DOHH2 (cell line): ENCODE measurements at regions not wholly inside any gene's neighbourhood (a gene's known extent, or its start where the extent isn't known, plus 50 kb on each side); places are given as distances from the start of the nearest gene placed in this dataset.

Experiments
- H3F3A ChIP-seq: fragments of 200-600 bp; sonication (generic), shearing (Covaris generic); 2 replicates; pipeline ENCODE4 v1.6.0; 2016; ENCODE audit warnings: antibody characterized with exemption, mild to moderate bottlenecking; ENCODE audit not compliant: control insufficient read depth, insufficient read depth
- H3K27ac ChIP-seq: fragments of 200-600 bp; sonication (generic); 2 replicates; pipeline ENCODE4 v1.5.1; 2014; ENCODE audit warnings: low read depth, mild to moderate bottlenecking, low read length, moderate library complexity
- H3K27me3 ChIP-seq: fragments of 200-600 bp; sonication (generic); 2 replicates; pipeline ENCODE4 v1.6.1; 2014; ENCODE audit warnings: mild to moderate bottlenecking, low read length, mixed read lengths; ENCODE audit not compliant: control insufficient read depth
- H3K36me3 ChIP-seq: fragments of 200-600 bp; sonication (generic); 2 replicates; pipeline ENCODE4 v1.6.1; 2014; ENCODE audit warnings: mild to moderate bottlenecking, low read length, moderate library complexity, mixed read lengths; ENCODE audit not compliant: control insufficient read depth
- H3K4me1 ChIP-seq: fragments of 200-600 bp; sonication (generic); 2 replicates; pipeline ENCODE4 v1.6.1; 2014; ENCODE audit warnings: mild to moderate bottlenecking, low read length, mixed read lengths; ENCODE audit not compliant: control insufficient read depth
- H3K4me2 ChIP-seq: fragments of 200-600 bp; sonication (generic); 2 replicates; pipeline ENCODE4 v1.6.0; 2014; ENCODE audit warnings: mild to moderate bottlenecking, low read length, moderate library complexity
- H3K4me3 ChIP-seq: fragments of 200-600 bp; sonication (generic); 2 replicates; pipeline ENCODE4 v1.5.1; 2014; ENCODE audit warnings: mild to moderate bottlenecking, low read length, mixed read lengths
- H3K79me2 ChIP-seq: fragments of 200-600 bp; sonication (generic); 2 replicates; pipeline ENCODE4 v1.6.1; 2014; ENCODE audit warnings: mild to moderate bottlenecking, low read length, mixed read lengths; ENCODE audit not compliant: control insufficient read depth
- H3K9me2 ChIP-seq: fragments of 200-600 bp; sonication (generic); replicated peaks from 2 replicates; pipeline ENCODE4 v1.6.1; 2014; ENCODE audit warnings: mild to moderate bottlenecking, low read length, mixed read lengths; ENCODE audit not compliant: control insufficient read depth
- H3K9me3 ChIP-seq: fragments of 200-600 bp; sonication (generic); 2 replicates; pipeline ENCODE4 v1.6.1; 2014; ENCODE audit warnings: antibody characterized with exemption, low read length, mixed read lengths; ENCODE audit not compliant: control insufficient read depth, insufficient read depth
- H4K20me1 ChIP-seq: fragments of 200-600 bp; sonication (generic); 2 replicates; pipeline ENCODE4 v1.6.0; 2014; ENCODE audit warnings: low read depth, mild to moderate bottlenecking, antibody characterized with exemption, low read length, moderate library complexity; ENCODE audit not compliant: control insufficient read depth, insufficient read depth
- EZH2phosphoT487 ChIP-seq: fragments of 200-600 bp; sonication (generic); IDR thresholded peaks from 2 replicates; pipeline ENCODE4 v1.6.1; 2017; ENCODE audit warnings: borderline replicate concordance, mild to moderate bottlenecking, antibody characterized with exemption, low read length, moderate library complexity, mixed read lengths
- TF ChIP-seq, protein P1 (sequence below): fragments of 200-600 bp; sonication (generic); IDR thresholded peaks from one replicate; pipeline ENCODE4 v1.5.1; 2014; ENCODE audit warnings: antibody characterized with exemption, mild to moderate bottlenecking, low read depth, low read length; ENCODE audit not compliant: poor library complexity, severe bottlenecking

DNA sequence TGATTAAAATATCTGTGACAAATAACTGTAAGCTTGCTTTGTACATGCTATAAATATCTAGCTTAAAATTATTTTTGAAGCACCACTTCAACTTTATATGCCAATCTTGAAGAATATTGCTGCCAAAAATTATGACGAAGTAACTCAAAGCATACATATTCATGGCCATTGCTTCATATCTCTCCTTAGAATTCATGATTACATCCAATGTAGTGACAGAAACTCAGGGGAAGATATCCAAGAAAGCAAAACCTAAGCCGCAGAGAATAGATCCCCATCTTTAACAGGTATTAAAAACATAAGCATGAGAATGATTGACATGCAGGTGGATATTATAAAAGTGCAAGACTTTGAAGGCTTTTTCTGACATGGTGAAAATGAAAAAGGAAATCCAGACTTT, 100.8 kb upstream of the PLPPR1 start:
- no peaks in the 10 kb centered on the region for H3K4me1 ChIP-seq
- H3K27ac ChIP-seq: no peak overlapping the region
- H3K9me3 ChIP-seq: no peaks in the 10 kb centered on the region
- H3K4me3 ChIP-seq: no peak overlapping the region
- no peak overlapping the region for H3K4me2 ChIP-seq
- no peaks in the 10 kb centered on the region for H3F3A ChIP-seq
- no peaks in the 10 kb centered on the region for H4K20me1 ChIP-seq
- H3K27me3 ChIP-seq: no peaks in the 10 kb centered on the region
- TF ChIP-seq, protein P1, sequence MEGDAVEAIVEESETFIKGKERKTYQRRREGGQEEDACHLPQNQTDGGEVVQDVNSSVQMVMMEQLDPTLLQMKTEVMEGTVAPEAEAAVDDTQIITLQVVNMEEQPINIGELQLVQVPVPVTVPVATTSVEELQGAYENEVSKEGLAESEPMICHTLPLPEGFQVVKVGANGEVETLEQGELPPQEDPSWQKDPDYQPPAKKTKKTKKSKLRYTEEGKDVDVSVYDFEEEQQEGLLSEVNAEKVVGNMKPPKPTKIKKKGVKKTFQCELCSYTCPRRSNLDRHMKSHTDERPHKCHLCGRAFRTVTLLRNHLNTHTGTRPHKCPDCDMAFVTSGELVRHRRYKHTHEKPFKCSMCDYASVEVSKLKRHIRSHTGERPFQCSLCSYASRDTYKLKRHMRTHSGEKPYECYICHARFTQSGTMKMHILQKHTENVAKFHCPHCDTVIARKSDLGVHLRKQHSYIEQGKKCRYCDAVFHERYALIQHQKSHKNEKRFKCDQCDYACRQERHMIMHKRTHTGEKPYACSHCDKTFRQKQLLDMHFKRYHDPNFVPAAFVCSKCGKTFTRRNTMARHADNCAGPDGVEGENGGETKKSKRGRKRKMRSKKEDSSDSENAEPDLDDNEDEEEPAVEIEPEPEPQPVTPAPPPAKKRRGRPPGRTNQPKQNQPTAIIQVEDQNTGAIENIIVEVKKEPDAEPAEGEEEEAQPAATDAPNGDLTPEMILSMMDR: no peak
- TF ChIP-seq EZH2phosphoT487: no peak
- H3K9me2 ChIP-seq: no peaks in the 10 kb centered on the region
- no peaks in the 10 kb centered on the region for H3K36me3 ChIP-seq
- no peaks in the 10 kb centered on the region for H3K79me2 ChIP-seq

DNA sequence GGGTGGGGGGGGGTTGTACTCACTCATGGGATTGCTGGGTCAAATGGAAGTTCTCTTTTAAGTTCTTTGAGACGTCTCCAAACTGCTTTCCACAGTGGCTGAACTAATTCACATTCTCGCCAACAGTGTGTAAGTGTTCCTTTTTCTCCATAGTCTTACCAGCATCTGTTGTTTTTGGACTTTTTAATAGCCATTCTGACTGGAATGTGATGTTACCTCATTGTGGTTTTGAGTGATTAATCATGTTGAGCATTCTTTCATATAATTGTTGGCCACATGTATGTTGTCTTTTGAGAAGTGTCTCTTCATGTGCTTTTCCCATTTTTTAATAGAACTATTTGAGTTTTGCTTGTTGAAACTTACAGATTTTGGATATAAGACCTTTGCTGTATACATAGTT, 94.9 kb upstream of the PLPPR1 start:
- no peaks in the 10 kb centered on the region for H3K9me3 ChIP-seq
- no peaks in the 10 kb centered on the region for H3K9me2 ChIP-seq
- H3K27me3 ChIP-seq: no peaks in the 10 kb centered on the region
- no peaks in the 10 kb centered on the region for H3K79me2 ChIP-seq
- H3K4me3 ChIP-seq: no peak overlapping the region
- no peak overlapping the region for H3K4me2 ChIP-seq
- TF ChIP-seq, protein P1: no peak
- TF ChIP-seq EZH2phosphoT487: no peak
- H3K27ac ChIP-seq: no peak overlapping the region
- no peaks in the 10 kb centered on the region for H3K36me3 ChIP-seq
- no peaks in the 10 kb centered on the region for H4K20me1 ChIP-seq
- H3F3A ChIP-seq: no peaks in the 10 kb centered on the region
- no peaks in the 10 kb centered on the region for H3K4me1 ChIP-seq

DNA sequence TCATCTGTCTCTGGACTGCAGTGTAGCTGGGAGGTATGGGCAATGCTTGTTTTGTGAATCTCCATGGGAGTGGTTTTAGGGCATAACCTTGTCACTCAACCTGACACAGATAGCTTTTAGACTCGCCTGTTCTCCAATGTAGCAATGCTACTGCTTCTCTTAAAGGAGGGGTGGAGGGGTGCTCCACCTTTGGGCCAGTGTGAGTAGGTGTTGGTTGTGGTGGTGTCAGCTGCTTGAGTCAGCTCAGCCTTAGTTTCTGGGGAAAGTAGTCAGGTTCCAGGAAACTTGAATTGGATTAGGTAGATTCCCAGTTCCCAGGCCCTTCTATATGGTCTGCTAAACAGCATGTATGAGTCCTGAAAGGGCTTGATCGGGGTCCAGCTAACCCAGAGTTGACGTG, 91.1 kb upstream of the PLPPR1 start:
- no peaks in the 10 kb centered on the region for H3K79me2 ChIP-seq
- H3K27me3 ChIP-seq: no peaks in the 10 kb centered on the region
- no peak overlapping the region for H3K27ac ChIP-seq
- H3K36me3 ChIP-seq: no peaks in the 10 kb centered on the region
- H3K9me2 ChIP-seq: no peaks in the 10 kb centered on the region
- H3K9me3 ChIP-seq: no peaks in the 10 kb centered on the region
- H3F3A ChIP-seq: no peaks in the 10 kb centered on the region
- H3K4me1 ChIP-seq: no peaks in the 10 kb centered on the region
- TF ChIP-seq EZH2phosphoT487: no peak
- TF ChIP-seq, protein P1: no peak
- no peak overlapping the region for H3K4me3 ChIP-seq
- H4K20me1 ChIP-seq: no peaks in the 10 kb centered on the region
- H3K4me2 ChIP-seq: no peak overlapping the region

DNA sequence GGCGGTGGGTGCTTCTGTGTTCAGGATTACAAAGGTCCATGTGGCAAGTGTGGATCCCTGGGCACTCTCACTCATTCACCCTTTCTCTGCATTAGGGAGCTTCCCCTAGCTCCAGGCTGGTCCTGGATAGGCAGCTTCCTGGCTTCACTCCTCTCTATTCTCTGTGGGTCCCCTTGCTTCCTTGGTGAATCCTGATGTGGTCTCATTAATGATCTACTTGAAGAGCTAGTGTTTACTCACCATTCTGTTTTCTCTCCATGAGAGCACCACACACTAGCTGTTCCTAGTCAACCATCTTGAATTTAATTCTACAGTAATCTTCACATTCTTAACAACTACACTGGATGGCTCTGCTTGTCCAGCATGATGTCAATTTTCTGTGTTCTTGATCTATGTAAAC, 90.0 kb upstream of the PLPPR1 start:
- no peaks in the 10 kb centered on the region for H3K79me2 ChIP-seq

More for the DNA sequence above, 90.0 kb upstream of the PLPPR1 start:
- Histone ChIP-seq H3K4me2 (no peak overlapping the region), H3F3A (no peaks in the 10 kb centered on the region), H3K27me3 (no peaks in the 10 kb centered on the region), H4K20me1 (no peaks in the 10 kb centered on the region), H3K4me1 (no peaks in the 10 kb centered on the region), H3K4me3 (no peak overlapping the region), H3K36me3 (no peaks in the 10 kb centered on the region), H3K27ac (no peak overlapping the region), H3K9me2 (no peaks in the 10 kb centered on the region), H3K9me3 (no peaks in the 10 kb centered on the region)
- no peak for TF ChIP-seq EZH2phosphoT487
- TF ChIP-seq, protein P1: no peak
